ENCODE measurements at regions not wholly inside any gene's neighbourhood (a gene's known extent, or its start where the extent isn't known, plus 50 kb on each side); places are given as distances from the start of the nearest gene placed in this dataset.
"Not testable (repeated sequence)": the region's sequence is repeated elsewhere in the genome, so short reads cannot be mapped to it uniquely, and the experiment has no call there.

DNA sequence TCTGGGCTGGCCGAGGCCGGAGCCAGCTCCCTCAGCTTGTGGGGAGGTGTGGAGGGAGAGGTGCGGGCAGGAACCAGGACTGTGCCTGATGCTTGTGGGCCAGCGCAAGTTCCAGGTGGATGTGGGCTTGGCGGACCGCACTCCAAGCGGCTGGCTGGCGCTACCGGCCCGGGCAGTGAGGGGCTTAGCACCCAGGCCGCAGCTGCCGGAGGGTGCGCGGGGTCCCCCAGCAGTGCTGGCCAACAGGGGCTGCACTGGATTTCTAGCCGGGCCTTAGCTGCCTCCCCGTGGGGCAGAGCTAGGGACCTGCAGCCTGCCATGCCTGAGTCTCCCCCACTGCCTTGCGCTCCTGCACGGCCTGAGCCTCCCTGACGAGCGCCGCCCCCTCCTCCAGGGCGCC is 242.8 kb downstream of the CCSER2 start:
- DNase-seq (ENCODE audit: missing footprints) (no peak), ATAC-seq (no peak)
- intact Hi-C loops (cut with DNase I) = no loop called here

DNA sequence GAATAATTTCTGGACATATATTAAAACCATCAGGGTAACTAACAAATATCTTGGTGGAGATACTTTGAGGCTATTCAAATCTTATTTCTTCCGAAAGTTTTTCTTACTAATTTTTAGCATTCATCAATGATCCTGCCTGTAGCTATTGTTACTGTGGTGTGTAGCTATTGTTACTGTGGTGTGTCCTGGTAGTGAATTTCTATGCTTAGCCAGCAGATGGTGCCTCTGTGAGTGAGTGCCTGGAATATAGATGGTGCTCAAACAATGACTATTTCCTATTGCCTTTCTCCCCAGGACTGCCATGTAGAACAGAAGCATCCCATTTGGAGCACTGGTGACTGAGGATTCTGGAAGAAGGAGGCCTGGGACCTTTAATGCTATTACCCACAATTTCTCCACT is 245.7 kb downstream of the CCSER2 start:
- ATAC-seq (no peak), DNase-seq (ENCODE audit: missing footprints) (no peak)
- intact Hi-C loops (cut with DNase I) = no loop called here

DNA sequence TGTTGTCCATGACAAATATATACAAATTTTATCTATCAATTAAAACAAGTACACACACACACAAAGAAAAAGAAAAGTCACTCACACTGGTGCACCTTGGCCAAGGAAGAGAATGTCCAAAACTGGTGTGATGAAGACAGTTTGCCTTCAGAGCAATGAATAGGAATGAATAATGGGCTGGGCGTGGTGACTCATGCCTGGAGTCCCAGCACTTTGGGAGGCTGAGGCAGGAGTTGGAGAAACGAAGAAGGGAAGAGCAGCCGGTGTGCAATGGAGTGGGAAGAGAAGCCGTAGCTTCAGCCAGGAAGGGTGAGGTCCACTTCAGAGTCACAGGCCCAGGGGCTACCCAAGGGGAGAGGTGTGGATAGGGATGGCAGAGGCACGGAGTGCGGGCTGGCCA is 253.6 kb downstream of the CCSER2 start:
- intact Hi-C loops (cut with DNase I) = no loop called here
- no peak for DNase-seq (ENCODE audit: missing footprints)
- no peak for ATAC-seq

- intact Hi-C loops (cut with DNase I) = no loop called here
- ATAC-seq (no peak), DNase-seq (ENCODE audit: missing footprints) (no peak)
Measured at GRCh38 chr10:84583501-84583900, 255.1 kb downstream of the CCSER2 start.

DNA sequence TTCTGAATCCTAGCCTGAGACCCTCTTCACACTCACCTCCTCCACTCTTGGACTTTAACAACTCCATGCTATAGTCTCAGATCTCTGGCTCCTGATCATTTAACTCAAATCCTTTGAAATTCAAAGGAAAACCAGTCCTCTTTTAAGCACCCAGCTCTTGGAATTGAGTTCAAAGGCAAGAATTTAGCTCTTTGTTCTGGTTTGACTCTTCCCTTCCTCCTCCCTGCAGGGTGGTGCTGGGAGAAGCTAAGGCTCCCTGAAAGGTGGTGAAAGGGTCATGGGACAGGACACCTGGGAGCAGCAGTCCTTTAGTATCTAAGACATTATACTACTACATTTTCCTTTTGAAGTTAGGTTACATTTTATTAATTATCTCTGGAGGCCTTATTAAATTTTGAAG is 259.4 kb downstream of the CCSER2 start:
- no peak for DNase-seq (ENCODE audit: missing footprints)
- intact Hi-C loops (cut with DNase I) = no loop called here

GRCh38 chr10:84588426-84588825 is 260.0 kb downstream of the CCSER2 start:
- DNase-seq (ENCODE audit: missing footprints) (no peak), ATAC-seq (no peak)
- intact Hi-C loops (cut with DNase I) = no loop called here

More for the DNA sequence above, 259.4 kb downstream of the CCSER2 start:
- no peak for ATAC-seq

DNA sequence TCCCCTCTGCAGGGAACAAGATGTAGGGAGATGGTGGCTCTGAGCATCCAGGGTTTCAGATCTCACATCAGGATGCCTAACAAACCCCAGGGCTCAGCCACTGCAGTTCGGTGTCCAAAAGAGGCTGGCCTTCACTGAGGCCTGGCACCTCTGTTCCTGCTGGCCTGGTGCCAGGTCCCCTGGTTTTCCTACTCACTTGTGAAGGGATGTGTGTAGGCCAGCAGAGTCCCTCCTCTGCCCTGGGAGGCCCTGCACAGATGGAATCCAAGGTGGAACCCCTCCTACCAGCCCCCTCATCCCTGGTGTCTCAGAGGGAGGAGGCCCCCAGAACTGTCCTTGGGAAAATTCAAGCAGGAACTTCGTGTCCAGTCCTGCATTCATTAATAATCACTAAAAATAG is 260.6 kb downstream of the CCSER2 start:
- no peak for DNase-seq (ENCODE audit: missing footprints)
- intact Hi-C loops (cut with DNase I) = no loop called here
- ATAC-seq = no peak

GRCh38 chr10:84589526-84590205 is 261.3 kb downstream of the CCSER2 start:
- ATAC-seq (no peak), DNase-seq (ENCODE audit: missing footprints) (no peak)
- intact Hi-C loops (cut with DNase I) = no loop called here

DNA sequence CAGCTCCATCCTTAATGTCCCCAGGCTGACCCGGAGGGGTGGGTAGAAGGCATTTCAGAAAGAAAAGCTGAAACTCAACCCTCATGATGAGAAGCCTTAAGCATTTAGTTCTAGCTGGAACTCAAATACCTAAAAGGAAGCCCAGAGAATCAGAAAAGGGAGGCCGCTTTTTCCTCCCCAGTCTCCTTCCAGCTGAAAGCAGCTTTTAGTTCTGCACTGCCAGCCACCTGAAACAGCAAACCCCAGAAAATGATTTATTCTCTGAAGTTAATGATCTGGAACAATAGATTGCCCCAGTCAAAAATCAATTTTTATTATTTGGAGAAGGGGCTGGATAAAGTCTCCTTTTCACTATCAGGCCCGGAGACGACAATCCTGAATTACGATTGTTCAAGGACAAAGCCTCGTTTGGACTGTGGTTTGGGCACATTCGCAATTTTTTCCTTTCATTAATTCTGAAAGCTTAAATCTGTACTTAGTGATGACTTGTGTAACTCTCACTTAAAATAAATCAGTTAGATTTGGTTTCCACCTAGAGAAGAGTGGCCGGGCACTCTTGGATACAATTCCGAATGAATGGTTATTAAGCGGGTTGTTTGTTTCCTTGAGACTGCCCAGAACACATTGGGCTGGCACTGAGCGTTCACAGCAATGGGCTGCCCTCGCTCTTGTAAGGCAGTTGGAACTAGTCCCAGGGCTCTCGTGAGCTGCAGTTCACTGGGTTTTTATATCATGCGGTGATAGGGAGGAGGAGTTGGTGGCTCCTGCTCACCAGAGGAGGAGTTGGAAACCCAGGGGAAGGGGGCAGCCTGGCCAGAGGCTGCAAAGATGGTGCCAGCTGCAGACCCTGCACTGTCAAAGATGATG is 262.2 kb downstream of the CCSER2 start:
- intact Hi-C loops (cut with DNase I) = no loop called here
- ATAC-seq = peak; percentile 76
- DNase-seq (ENCODE audit: missing footprints) = no peak

DNA sequence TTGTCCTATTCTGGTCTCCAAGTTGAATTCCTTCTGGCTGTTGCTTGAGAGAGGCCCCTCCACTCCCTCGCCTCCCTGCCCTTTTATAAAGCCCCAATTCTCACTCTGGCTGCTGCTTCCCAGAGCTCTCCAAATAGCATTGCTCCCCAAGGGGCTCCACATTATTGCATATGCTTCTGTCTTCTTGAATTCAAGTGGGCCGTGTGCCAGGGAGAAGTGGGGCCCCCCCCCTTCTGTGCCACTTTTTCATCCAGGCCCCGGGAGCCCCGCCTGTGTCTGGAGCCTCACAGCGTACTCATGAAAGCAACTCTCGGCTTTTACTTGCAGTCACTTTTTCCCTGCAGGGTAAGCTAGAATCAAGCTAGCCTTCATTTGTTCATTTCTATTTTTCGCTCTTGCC is 265.1 kb downstream of the CCSER2 start:
- ATAC-seq (no peak), DNase-seq (ENCODE audit: missing footprints) (no peak)
- intact Hi-C loops (cut with DNase I) = no loop called here

GRCh38 chr10:84596585-84596984 is 268.2 kb downstream of the CCSER2 start:
- ATAC-seq (no peak), DNase-seq (ENCODE audit: missing footprints) (no peak)
- intact Hi-C loops (cut with DNase I) = no loop called here

GRCh38 chr10:84599254-84599653 is 270.9 kb downstream of the CCSER2 start:
- no peak for ATAC-seq

GRCh38 chr10:84600947-84601346 is 272.6 kb downstream of the CCSER2 start:
- intact Hi-C loops (cut with DNase I) = no loop called here

More at GRCh38 chr10:84599254-84599653, 270.9 kb downstream of the CCSER2 start:
- intact Hi-C loops (cut with DNase I) = no loop called here
- no peak for DNase-seq (ENCODE audit: missing footprints)

DNA sequence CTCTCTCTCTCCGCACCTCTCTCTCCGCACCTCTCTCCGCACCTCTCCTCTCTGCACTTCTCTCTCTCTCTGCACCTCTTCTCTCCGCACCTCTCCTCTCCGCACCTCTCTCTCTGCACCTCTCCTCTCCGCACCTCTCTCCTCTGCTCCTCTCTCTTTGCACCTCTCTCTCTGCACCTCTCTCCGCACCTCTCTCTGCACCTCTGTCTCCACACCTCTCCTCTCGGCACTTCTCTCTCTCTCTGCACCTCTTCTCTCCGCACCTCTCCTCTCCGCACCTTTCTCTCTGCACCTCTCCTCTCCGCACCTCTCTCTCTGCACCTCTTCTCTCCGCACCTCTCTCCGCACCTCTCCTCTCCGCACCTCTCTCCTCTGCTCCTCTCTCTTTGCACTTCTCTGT is 274.2 kb downstream of the CCSER2 start:
- DNase-seq (ENCODE audit: missing footprints); intact Hi-C loops (cut with DNase I); ATAC-seq: not testable (repeated sequence)

More at GRCh38 chr10:84600947-84601346, 272.6 kb downstream of the CCSER2 start:
- DNase-seq (ENCODE audit: missing footprints) = no peak
- ATAC-seq = no peak

- intact Hi-C loops (cut with DNase I) = no loop called here
- no peak for ATAC-seq
- DNase-seq (ENCODE audit: missing footprints) = no peak
Measured at GRCh38 chr10:84603971-84604370, 275.6 kb downstream of the CCSER2 start.

- ATAC-seq (no peak), DNase-seq (ENCODE audit: missing footprints) (no peak)
- intact Hi-C loops (cut with DNase I) = no loop called here
Measured at GRCh38 chr10:84605802-84606201, 277.4 kb downstream of the CCSER2 start.

- no peak for DNase-seq (ENCODE audit: missing footprints)
- no peak for ATAC-seq
- intact Hi-C loops (cut with DNase I) = no loop called here
Measured at GRCh38 chr10:84606428-84606827, 278.0 kb downstream of the CCSER2 start.

DNA sequence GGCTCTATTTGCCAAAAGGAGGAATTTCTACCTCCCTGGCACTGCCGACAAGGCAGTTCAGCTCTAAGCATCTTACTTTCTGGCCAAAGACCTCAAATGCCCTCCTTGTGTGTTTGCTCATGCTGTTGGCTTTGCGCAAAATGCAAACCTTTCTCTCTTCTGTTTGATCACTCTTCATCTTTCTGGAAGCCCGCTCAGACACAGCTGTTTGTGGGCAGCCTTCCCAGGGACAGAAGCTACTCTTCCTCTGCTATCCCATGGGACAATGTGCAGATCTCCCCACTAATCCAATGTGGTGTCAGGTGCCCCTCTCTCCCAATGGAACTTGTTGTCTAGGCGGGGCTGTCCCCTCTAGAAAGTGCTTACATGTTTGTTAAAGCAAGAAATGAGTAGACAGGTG is 278.7 kb downstream of the CCSER2 start:
- no peak for DNase-seq (ENCODE audit: missing footprints)
- no peak for ATAC-seq
- intact Hi-C loops (cut with DNase I) = no loop called here

- intact Hi-C loops (cut with DNase I) = no loop called here
- no peak for ATAC-seq
Measured at GRCh38 chr10:84607523-84607922, 279.1 kb downstream of the CCSER2 start.

DNA sequence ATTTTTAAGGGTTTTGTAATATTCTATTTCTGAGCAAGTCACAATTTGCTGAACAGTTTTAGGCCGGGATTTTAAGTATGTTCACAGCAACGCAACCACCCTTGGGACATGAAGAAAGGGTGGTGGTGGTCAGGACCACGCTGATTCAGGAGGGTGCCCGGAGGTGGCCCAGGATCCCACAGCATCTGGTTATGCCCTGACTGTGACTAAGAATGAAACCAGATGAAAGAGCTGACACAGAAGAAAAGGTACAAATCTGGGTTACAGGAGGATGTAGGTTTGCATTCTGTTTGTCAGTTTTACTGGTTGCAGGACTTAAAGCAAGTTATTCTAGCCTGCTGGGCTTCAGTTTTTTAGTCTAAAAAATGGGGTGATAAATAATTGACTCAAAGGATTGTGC is 279.7 kb downstream of the CCSER2 start:
- intact Hi-C loops (cut with DNase I) = no loop called here
- DNase-seq (ENCODE audit: missing footprints) (no peak), ATAC-seq (no peak)

More at GRCh38 chr10:84607523-84607922, 279.1 kb downstream of the CCSER2 start:
- DNase-seq (ENCODE audit: missing footprints) = no peak
